NCI-H1105 (cell line): ENCODE measurements at regions not wholly inside any gene's neighbourhood (a gene's known extent, or its start where the extent isn't known, plus 50 kb on each side); places are given as distances from the start of the nearest gene placed in this dataset.

ENCODE experiments used
- DNase-seq: peaks from one replicate; lab custom pipeline; 2025; lab: John Stamatoyannopoulos, UW

- DNase-seq, result no peak
Measured at GRCh38 chr5:4720831-4721230, 419.3 kb upstream of the ADAMTS16 start.

GRCh38 chr5:4722886-4723285, 417.2 kb upstream of the ADAMTS16 start:
- no peak for DNase-seq

- no peak for DNase-seq
Measured at GRCh38 chr5:4725594-4725993, 414.5 kb upstream of the ADAMTS16 start.

GRCh38 chr5:4730279-4730678, 409.9 kb upstream of the ADAMTS16 start:
- DNase-seq, result no peak

GRCh38 chr5:4734348-4734747, 405.8 kb upstream of the ADAMTS16 start:
- DNase-seq, result no peak

DNA sequence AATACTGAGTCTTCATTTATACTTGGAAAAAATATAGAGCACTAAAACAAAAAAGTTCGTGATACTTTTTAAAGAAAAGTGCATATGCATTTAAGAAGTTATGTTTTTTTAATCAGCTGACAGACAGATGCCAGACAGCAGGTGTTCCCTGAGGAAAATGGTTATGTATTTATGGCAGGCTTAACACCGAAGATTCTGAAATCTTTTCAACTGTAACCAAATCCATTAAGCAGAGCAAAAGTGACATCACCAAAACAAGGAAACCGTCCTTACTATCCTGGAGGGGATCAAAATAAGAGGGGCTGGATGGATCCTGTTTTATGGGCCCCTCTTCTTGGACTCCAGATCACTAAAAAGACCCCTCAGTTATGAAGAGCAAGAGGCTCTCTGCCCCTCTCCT, 404.9 kb upstream of the ADAMTS16 start:
- DNase-seq, result no peak

DNA sequence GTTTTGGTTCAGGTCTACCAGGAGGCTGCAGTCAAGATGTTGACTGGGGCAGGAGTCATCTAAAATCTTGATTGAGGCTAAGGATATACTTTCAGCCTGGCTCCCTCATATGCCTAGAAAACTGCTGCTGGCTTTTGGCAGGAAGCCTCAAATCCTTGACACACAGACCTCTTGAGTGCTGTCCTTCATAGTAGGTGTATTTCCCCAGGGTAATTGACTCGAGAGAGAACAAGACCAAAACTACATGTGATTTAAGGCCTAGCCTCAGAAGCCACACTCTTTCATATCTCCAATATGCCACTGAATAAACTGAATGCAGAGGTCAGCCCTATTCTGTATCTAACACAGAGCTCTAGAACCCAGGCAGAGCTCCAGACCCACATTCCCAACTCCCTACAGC, 402.3 kb upstream of the ADAMTS16 start:
- no peak for DNase-seq

- DNase-seq, result no peak
Measured at GRCh38 chr5:4738298-4738697, 401.8 kb upstream of the ADAMTS16 start.

GRCh38 chr5:4740156-4740555, 400.0 kb upstream of the ADAMTS16 start:
- no peak for DNase-seq

GRCh38 chr5:4758550-4758949, 381.6 kb upstream of the ADAMTS16 start:
- no peak for DNase-seq

DNA sequence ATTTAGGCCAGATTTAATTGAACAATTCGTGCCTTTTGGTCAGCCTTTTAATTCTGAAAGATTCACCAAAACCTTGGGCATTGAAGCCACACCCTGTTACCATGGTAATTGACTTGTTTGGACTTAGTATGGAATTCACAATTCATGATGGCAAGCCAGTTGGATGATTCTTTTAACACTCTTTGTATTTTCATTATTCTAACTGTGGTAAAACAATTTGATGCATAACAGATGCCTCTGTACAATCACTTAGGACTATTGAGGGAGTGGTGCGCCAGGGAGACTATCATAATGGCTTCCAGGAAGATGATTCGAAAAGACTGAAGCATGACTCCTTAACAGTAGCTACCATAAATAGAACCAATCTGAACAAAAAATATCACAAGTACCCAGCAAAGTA, 381.1 kb upstream of the ADAMTS16 start:
- DNase-seq, result no peak

DNA sequence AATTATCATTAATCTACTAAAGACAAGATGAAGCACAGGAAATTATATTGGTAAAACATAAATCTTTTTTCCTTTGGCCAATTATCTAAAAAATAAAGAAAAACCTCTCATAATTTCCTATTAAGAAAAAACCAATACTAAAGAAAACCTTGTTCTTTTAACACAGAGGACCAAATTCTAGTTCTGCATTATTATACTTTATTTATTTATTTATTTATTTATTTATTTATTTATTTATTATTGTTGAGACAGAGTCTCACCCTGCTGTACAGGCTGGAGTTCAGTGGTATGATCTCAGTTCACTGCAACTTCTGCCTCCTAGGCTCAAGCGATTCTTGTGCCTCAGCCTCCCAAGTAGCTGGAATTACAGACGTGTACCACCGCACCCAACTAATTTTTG, 377.8 kb upstream of the ADAMTS16 start:
- DNase-seq, result no peak

DNA sequence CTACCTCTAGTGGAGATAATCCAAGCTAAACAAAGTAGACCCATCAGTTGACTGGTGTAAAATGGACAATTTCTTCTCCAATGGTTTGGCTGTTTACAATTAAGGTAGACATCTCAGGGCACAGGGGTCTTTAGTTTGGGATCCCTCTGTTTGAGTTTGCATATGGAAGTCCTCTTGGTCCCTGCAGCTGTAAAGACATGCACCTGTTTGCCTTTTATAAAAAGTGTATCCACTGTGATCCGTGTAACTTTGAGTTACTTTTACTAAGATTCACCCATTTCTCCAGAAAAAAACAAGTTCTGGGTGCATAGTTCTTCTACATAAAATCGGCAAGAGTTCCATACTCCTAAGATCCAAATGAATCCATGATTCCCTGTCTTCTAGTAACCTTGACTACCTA, 374.7 kb upstream of the ADAMTS16 start:
- DNase-seq, result no peak

GRCh38 chr5:4766101-4766500, 374.0 kb upstream of the ADAMTS16 start:
- DNase-seq, result no peak

DNA sequence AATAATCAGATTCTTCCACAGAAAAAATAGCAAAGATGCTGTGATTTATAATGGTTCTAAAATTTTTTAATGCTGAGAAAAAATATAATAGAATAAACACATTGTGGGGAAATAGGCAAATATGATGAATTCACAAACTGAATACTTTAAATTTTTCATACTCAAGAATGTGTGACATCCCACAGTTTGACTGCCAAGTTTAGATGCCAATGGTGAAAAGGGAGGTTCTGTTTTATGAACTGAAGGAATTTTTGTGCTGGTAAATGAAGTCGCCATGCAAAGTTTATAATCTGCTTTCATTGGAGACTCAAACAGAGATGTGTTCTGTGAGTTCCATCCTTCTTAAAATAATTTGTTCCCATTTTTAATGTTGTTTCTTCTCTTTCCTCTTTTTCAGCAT, 367.5 kb upstream of the ADAMTS16 start:
- no peak for DNase-seq

DNA sequence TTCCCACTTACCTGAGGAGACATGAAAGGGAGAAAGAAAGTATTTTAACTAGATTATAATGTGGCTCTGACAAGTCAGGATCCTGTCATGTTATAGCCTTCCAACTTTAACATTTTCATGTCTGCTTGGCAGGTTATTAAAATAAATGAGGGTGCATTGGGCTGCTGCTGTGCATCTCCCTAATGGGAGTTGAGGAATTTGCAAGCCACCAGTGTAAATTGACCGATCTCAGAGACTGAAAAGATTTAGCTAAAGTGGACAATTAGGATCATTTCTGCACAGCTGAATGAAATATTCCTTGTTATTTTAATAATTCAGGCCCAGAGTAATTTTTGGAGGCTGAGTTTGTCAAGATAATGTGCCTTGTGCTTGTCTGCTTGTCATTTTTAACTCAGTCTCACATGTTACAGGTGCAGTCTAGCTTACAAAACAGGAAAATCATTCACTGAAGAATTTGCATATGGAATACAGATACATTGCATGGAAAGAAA, 366.3 kb upstream of the ADAMTS16 start:
- no peak for DNase-seq

- no peak for DNase-seq
Measured at GRCh38 chr5:4777435-4777834, 362.7 kb upstream of the ADAMTS16 start.

DNA sequence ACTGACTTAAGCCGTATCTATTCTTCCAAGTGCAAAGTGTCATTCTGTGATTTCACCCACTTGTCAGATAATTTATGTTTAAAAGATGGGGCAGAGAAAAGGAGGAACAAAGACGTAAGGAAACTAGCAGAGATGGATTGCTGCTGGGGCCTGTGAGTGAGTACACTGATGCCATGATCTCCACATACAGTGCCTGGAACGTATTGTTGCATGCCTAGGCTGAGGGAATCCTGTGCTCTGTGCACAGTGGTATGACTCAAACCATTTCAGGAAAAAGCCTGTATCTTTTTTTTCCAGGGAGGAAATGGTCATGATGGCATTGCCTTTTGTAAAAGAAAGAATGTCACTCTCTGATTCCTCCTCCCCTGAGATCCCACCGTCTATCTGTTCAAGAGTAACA, 359.5 kb upstream of the ADAMTS16 start:
- no peak for DNase-seq

GRCh38 chr5:4781299-4781698, 358.8 kb upstream of the ADAMTS16 start:
- DNase-seq, result no peak

GRCh38 chr5:4785971-4786370, 354.2 kb upstream of the ADAMTS16 start:
- DNase-seq, result no peak

- no peak for DNase-seq
Measured at GRCh38 chr5:4797445-4797844, 342.7 kb upstream of the ADAMTS16 start.

- DNase-seq, result no peak
Measured at GRCh38 chr5:4802044-4802443, 338.1 kb upstream of the ADAMTS16 start.

GRCh38 chr5:4804691-4805360, 335.3 kb upstream of the ADAMTS16 start:
- DNase-seq, result no peak

DNA sequence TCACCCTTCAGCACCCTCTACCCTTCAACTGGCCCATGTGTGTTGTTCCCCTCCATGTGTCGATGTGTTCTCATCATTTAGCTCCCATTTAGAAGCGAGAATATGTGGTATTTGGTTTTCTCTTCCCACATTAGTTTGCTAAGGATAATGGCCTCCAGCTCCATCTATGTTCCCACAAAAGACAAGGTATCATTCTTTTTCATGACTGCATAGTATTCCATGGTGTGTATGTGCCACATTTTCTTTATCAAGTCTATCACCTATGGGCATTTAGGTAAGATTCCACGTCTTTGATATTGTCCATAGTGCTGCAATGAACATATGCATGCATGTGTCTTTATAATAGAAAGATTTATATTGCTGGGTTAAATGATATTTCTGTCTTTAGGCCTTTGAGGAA, 325.1 kb upstream of the ADAMTS16 start:
- DNase-seq, result no peak
